ENCODE measurements at regions not wholly inside any gene's neighbourhood (a gene's known extent, or its start where the extent isn't known, plus 50 kb on each side); places are given as distances from the start of the nearest gene placed in this dataset.

GRCh38 chr10:33710006-33710405, 375.5 kb upstream of the NRP1 start:
- no peak for TF ChIP-seq POLR2A (IDR thresholded peaks at IDR 0.05)
- TF ChIP-seq, protein P1, sequence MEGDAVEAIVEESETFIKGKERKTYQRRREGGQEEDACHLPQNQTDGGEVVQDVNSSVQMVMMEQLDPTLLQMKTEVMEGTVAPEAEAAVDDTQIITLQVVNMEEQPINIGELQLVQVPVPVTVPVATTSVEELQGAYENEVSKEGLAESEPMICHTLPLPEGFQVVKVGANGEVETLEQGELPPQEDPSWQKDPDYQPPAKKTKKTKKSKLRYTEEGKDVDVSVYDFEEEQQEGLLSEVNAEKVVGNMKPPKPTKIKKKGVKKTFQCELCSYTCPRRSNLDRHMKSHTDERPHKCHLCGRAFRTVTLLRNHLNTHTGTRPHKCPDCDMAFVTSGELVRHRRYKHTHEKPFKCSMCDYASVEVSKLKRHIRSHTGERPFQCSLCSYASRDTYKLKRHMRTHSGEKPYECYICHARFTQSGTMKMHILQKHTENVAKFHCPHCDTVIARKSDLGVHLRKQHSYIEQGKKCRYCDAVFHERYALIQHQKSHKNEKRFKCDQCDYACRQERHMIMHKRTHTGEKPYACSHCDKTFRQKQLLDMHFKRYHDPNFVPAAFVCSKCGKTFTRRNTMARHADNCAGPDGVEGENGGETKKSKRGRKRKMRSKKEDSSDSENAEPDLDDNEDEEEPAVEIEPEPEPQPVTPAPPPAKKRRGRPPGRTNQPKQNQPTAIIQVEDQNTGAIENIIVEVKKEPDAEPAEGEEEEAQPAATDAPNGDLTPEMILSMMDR (IDR thresholded peaks at IDR 0.05) = no peak
